ENCODE measurements at regions not wholly inside any gene's neighbourhood (a gene's known extent, or its start where the extent isn't known, plus 50 kb on each side); places are given as distances from the start of the nearest gene placed in this dataset.

DNA sequence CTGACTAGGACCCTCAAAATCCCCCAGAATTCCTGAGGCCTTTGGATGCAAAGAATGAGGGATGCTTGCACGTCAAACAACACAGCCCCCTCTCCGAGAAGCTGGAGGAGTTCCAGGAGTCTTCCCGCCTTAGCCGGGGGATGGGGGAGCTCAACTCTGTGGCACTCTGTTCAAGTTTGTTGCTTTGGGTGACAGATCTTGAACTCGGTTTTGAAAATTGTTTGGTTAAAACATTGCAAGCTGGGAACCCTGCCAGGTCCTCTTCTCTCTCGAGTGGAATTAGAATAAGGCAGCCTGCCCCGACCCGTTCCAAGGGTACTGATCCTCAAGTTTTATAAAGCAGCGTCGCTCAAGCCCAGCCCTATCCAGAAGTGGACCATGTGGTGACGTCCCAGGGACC is 244.1 kb downstream of the LOXHD1 start:
- Histone ChIP-seq H3K4me3 (ENCODE audit: low read length) (no peak overlapping the region), H2AFZ (ENCODE audit: low read length) (no peak overlapping the region), H3K79me2 (ENCODE audit: low read length) (no peaks in the 10 kb centered on the region), H3K27ac (ENCODE audit: low read length) (no peak overlapping the region), H3K4me1 (ENCODE audit: low read length) (no peaks in the 10 kb centered on the region), H3K36me3 (replicated peaks; ENCODE audit: insufficient read depth, low read length) (no peaks in the 10 kb centered on the region), H3K27me3 (replicated peaks; ENCODE audit: insufficient read depth, low read length) (no peaks in the 10 kb centered on the region), H3K9me3 (replicated peaks; ENCODE audit: insufficient read depth, low read length) (no peaks in the 10 kb centered on the region), H4K20me1 (ENCODE audit: insufficient read depth, low read length) (no peaks in the 10 kb centered on the region), H3K9me2 (replicated peaks; ENCODE audit: insufficient read depth, low read length) (no peaks in the 10 kb centered on the region), H3K4me2 (ENCODE audit: low read depth, low read length) (no peak overlapping the region), H3F3A (ENCODE audit: insufficient read depth, low read length) (no peaks in the 10 kb centered on the region), H3K9ac (ENCODE audit: low read length) (no peak overlapping the region)
- TF ChIP-seq EZH2phosphoT487 (IDR thresholded peaks at IDR 0.05; ENCODE audit: low read length): no peak
- no peak for TF ChIP-seq CTCF (IDR thresholded peaks at IDR 0.05; ENCODE audit: low read length)
- no peak for TF ChIP-seq EZH2 (optimal IDR thresholded peaks at IDR 0.05; ENCODE audit: low read depth, low read length)
- DNase-seq: no peak

GRCh38 chr18:46413684-46414083 is 243.3 kb downstream of the LOXHD1 start:
- Histone ChIP-seq H3K27ac (ENCODE audit: low read length) (no peak overlapping the region), H3K36me3 (replicated peaks; ENCODE audit: insufficient read depth, low read length) (no peaks in the 10 kb centered on the region), H3K4me1 (ENCODE audit: low read length) (no peaks in the 10 kb centered on the region), H3K4me2 (ENCODE audit: low read depth, low read length) (no peak overlapping the region), H3K9me2 (replicated peaks; ENCODE audit: insufficient read depth, low read length) (no peaks in the 10 kb centered on the region), H3K79me2 (ENCODE audit: low read length) (no peaks in the 10 kb centered on the region), H4K20me1 (ENCODE audit: insufficient read depth, low read length) (no peaks in the 10 kb centered on the region), H3K4me3 (ENCODE audit: low read length) (no peak overlapping the region), H3K27me3 (replicated peaks; ENCODE audit: insufficient read depth, low read length) (no peaks in the 10 kb centered on the region), H3K9ac (ENCODE audit: low read length) (no peak overlapping the region), H2AFZ (ENCODE audit: low read length) (no peak overlapping the region), H3F3A (ENCODE audit: insufficient read depth, low read length) (no peaks in the 10 kb centered on the region), H3K9me3 (replicated peaks; ENCODE audit: insufficient read depth, low read length) (no peaks in the 10 kb centered on the region)
- no peak for TF ChIP-seq CTCF (IDR thresholded peaks at IDR 0.05; ENCODE audit: low read length)
- no peak for TF ChIP-seq EZH2 (optimal IDR thresholded peaks at IDR 0.05; ENCODE audit: low read depth, low read length)
- TF ChIP-seq EZH2phosphoT487 (IDR thresholded peaks at IDR 0.05; ENCODE audit: low read length): no peak
- DNase-seq: no peak

- Histone ChIP-seq H3K9me3 (replicated peaks; ENCODE audit: insufficient read depth, low read length) (no peaks in the 10 kb centered on the region), H3K4me2 (ENCODE audit: low read depth, low read length) (no peak overlapping the region), H3K4me1 (ENCODE audit: low read length) (no peaks in the 10 kb centered on the region), H3K27ac (ENCODE audit: low read length) (no peak overlapping the region), H3K9me2 (replicated peaks; ENCODE audit: insufficient read depth, low read length) (no peaks in the 10 kb centered on the region), H3K9ac (ENCODE audit: low read length) (no peak overlapping the region), H2AFZ (ENCODE audit: low read length) (no peak overlapping the region), H3K79me2 (ENCODE audit: low read length) (no peaks in the 10 kb centered on the region), H3K27me3 (replicated peaks; ENCODE audit: insufficient read depth, low read length) (no peaks in the 10 kb centered on the region), H3F3A (ENCODE audit: insufficient read depth, low read length) (no peaks in the 10 kb centered on the region), H3K4me3 (ENCODE audit: low read length) (no peak overlapping the region), H4K20me1 (ENCODE audit: insufficient read depth, low read length) (no peaks in the 10 kb centered on the region), H3K36me3 (replicated peaks; ENCODE audit: insufficient read depth, low read length) (no peaks in the 10 kb centered on the region)
- DNase-seq: no peak
- no peak for TF ChIP-seq EZH2 (optimal IDR thresholded peaks at IDR 0.05; ENCODE audit: low read depth, low read length)
- no peak for TF ChIP-seq CTCF (IDR thresholded peaks at IDR 0.05; ENCODE audit: low read length)
- TF ChIP-seq EZH2phosphoT487 (IDR thresholded peaks at IDR 0.05; ENCODE audit: low read length): no peak
These were observed 242.2 kb downstream of the LOXHD1 start for GRCh38 chr18:46414863-46415262.

All from MM.1S (cell line).